Brain microvascular endothelial cell (primary cell): ENCODE measurements at regions not wholly inside any gene's neighbourhood (a gene's known extent, or its start where the extent isn't known, plus 50 kb on each side); places are given as distances from the start of the nearest gene placed in this dataset.

ENCODE experiments used
- DNase-seq: peaks from one replicate; pipeline ENCODE4 v3.0.0-alpha.2; 2020
- H3K27ac ChIP-seq: fragments of 250-450 bp; sonication (Bioruptor Pico); 2 replicates; pipeline ENCODE4 v1.5.1; 2020; ENCODE audit warnings: mild to moderate bottlenecking, moderate library complexity
- H3K27me3 ChIP-seq: fragments of 250-450 bp; sonication (Bioruptor Pico); replicated peaks from 2 replicates; pipeline ENCODE4 v1.5.1; 2020; ENCODE audit warnings: mild to moderate bottlenecking
- H3K36me3 ChIP-seq: fragments of 250-450 bp; sonication (Bioruptor Pico); replicated peaks from 2 replicates; pipeline ENCODE4 v1.5.1; 2020; ENCODE audit warnings: mild to moderate bottlenecking
- H3K4me3 ChIP-seq: 2 replicates; pipeline ENCODE4 v1.5.1; 2011; ENCODE audit warnings: low read depth, mild to moderate bottlenecking, control low read depth, low read length, moderate library complexity
- CTCF ChIP-seq: IDR thresholded peaks from 2 replicates; pipeline ENCODE4 v1.5.1; 2011; ENCODE audit warnings: low read depth, mild to moderate bottlenecking, moderate library complexity, low read length, control low read depth, inconsistent platforms; ENCODE audit errors: missing control alignments
- in situ Hi-C: cut with HindIII; loops from 2 replicates; pipeline ENCODE4 v1.10.0; 2017; ENCODE audit warnings: low sequenced_read_pairs, low pct_ligation_motif_present

GRCh38 chr11:30089921-30090320 lies 73.1 kb upstream of the KCNA4 start:
- Histone ChIP-seq H3K27me3 (no peaks in the 10 kb centered on the region), H3K36me3 (no peaks in the 10 kb centered on the region), H3K4me3 (no peak overlapping the region), H3K27ac (no peak overlapping the region)
- in situ Hi-C loops, result no loop called here
- no peak for DNase-seq
- no peak for TF ChIP-seq CTCF

- no peak for TF ChIP-seq CTCF
- Histone ChIP-seq H3K36me3 (no peaks in the 10 kb centered on the region), H3K4me3 (no peak overlapping the region), H3K27ac (no peak overlapping the region), H3K27me3 (no peaks in the 10 kb centered on the region)
- in situ Hi-C loops, result no loop called here
- DNase-seq, result no peak
Measured at GRCh38 chr11:30091246-30091645, 74.4 kb upstream of the KCNA4 start.

- Histone ChIP-seq H3K27me3 (no peaks in the 10 kb centered on the region), H3K4me3 (no peak overlapping the region), H3K36me3 (no peaks in the 10 kb centered on the region), H3K27ac (no peak overlapping the region)
- TF ChIP-seq CTCF, result no peak
- DNase-seq, result no peak
- in situ Hi-C loops, result no loop called here
Measured at GRCh38 chr11:30091737-30092136, 74.9 kb upstream of the KCNA4 start.

GRCh38 chr11:30092518-30092917 lies 75.7 kb upstream of the KCNA4 start:
- TF ChIP-seq CTCF, result no peak
- in situ Hi-C loops, result no loop called here

GRCh38 chr11:30100495-30100894 lies 83.7 kb upstream of the KCNA4 start:
- H3K36me3 ChIP-seq, result no peaks in the 10 kb centered on the region
- H3K27me3 ChIP-seq, result no peaks in the 10 kb centered on the region
- in situ Hi-C loops, result no loop called here
- H3K27ac ChIP-seq, result no peak overlapping the region
- H3K4me3 ChIP-seq, result no peak overlapping the region
- no peak for DNase-seq
- TF ChIP-seq CTCF, result no peak

More at GRCh38 chr11:30092518-30092917, 75.7 kb upstream of the KCNA4 start:
- no peak overlapping the region for H3K27ac ChIP-seq
- no peak for DNase-seq
- H3K4me3 ChIP-seq, result no peak overlapping the region
- no peaks in the 10 kb centered on the region for H3K36me3 ChIP-seq
- no peaks in the 10 kb centered on the region for H3K27me3 ChIP-seq
